Germinal center (tissue), 1 donor: ENCODE measurements at regions not wholly inside any gene's neighbourhood (a gene's known extent, or its start where the extent isn't known, plus 50 kb on each side); places are given as distances from the start of the nearest gene placed in this dataset.

ENCODE experiments used
- DNase-seq: peaks from one replicate; pipeline ENCODE4 v3.0.0; 2012; ENCODE audit warnings: mixed read lengths, low spot score

DNA sequence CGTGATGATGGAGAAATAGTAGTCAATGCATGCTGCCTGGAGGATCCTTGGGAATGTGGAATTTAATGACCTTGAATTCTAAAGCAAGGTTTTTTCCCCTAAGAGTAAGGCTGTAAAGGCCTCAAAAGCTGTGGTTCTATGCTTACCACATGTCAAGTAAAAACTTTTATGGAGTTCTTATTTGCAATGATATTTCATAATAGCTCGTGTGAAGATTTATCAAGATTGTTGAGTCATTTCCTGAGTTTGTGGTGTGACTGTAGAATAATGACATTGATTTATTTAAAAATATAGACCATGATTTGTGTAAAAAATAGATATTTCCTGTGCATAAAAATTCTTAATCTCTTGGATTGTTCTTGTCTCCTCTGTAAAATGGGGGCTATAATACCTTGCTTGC is 67.5 kb upstream of the SORCS1 start:
- DNase-seq, result no peak

DNA sequence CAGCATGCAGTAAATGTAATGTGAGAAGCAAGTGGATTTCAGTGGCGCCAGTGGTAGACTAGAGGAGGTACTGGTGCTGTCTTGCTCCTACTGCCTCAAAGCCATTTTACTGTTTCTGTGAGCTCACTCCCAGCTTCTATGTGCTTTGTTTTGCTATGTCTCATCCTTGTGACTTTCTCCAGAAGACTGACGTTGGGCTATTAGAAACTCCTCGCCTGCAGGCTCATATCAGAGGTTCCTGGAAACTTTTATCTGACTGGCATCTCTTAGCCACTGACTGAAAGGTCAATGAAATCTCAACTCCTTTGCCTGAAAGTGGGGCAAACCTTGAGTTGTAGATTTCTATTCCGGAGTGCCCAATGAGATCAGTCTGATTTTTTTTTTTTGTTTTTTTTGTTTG is 66.4 kb upstream of the SORCS1 start:
- DNase-seq, result no peak

DNA sequence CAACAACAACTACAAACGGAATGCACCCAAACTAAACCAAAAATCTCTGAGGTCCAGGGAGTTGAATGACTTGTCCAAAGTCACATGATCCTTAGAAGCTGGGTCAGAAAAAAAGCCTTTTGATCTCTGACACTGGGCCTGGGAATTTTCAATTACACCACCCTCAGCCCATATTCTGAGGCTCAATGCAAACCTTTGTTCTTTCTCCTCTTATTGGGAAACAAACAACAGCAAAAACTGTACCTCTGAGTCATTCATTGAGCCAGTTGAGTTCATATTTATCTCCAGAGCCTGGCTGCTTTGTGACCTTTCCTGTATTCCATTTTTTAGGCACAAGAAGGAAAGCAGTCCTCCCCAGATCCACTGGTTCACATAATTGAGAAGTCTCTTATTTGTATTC is 51.2 kb upstream of the SORCS1 start:
- no peak for DNase-seq
